OCI-LY7 (cell line): ENCODE measurements at regions not wholly inside any gene's neighbourhood (a gene's known extent, or its start where the extent isn't known, plus 50 kb on each side); places are given as distances from the start of the nearest gene placed in this dataset.

ENCODE experiments used
- CTCF ChIP-seq: fragments of 200-600 bp; sonication (generic); conservative IDR thresholded peaks from 2 replicates; pipeline ENCODE4 v1.5.1; 2014; ENCODE audit warnings: mild to moderate bottlenecking, antibody characterized with exemption, low read length, moderate library complexity, mixed read lengths
- EZH2phosphoT487 ChIP-seq: fragments of 200-600 bp; sonication (generic); IDR thresholded peaks from 2 replicates; pipeline ENCODE4 v1.6.1; 2018; ENCODE audit warnings: low read depth, borderline replicate concordance, mild to moderate bottlenecking, mixed run types, antibody characterized with exemption, low read length, moderate library complexity, mixed read lengths

- TF ChIP-seq CTCF = no peak
- no peak for TF ChIP-seq EZH2phosphoT487
Measured at GRCh38 chr12:81930037-81930436, 170.9 kb upstream of the PPFIA2 start.
